A549 (cell line): ENCODE measurements at regions not wholly inside any gene's neighbourhood (a gene's known extent, or its start where the extent isn't known, plus 50 kb on each side); places are given as distances from the start of the nearest gene placed in this dataset.
"Not testable (repeated sequence)": the region's sequence is repeated elsewhere in the genome, so short reads cannot be mapped to it uniquely, and the experiment has no call there.

Experiments
- ATAC-seq, 2 experiments: fragments of 200-7000 bp in 1 of 2; fragments of >200 bp in 1 of 2; cut with Nextera tagmentation in 1 of 2; cut with Tn5 transposase in 1 of 2; 3 replicates each; pipeline versions ENCODE4 v1.8.0 to v1.9.1; 2018 to 2020; ENCODE audit warnings: mild to moderate bottlenecking in 1 of 2, moderate library complexity in 1 of 2
- CTCF ChIA-PET: fragments of 300-600 bp; sonication (Branson Sonifier 250); formaldehyde crosslinking; extraction: SDS; loops from one replicate; lab custom pipeline; 2021; ENCODE audit warnings: antibody characterized with exemption, inconsistent platforms; lab: Yijun Ruan, JAX
- POLR2A ChIA-PET: fragments of 350-600 bp; formaldehyde crosslinking; extraction: SDS; loops from one replicate; lab custom pipeline; 2021; ENCODE audit warnings: antibody characterized with exemption, inconsistent platforms; lab: Yijun Ruan, JAX
- DNase-seq, 2 experiments: peaks; one replicate each; pipeline versions ENCODE4 v3.0.0 to v3.0.0-alpha.2; 2011 to 2016; ENCODE audit warnings: low read depth in 1 of 2, low spot score in 1 of 2
- FAIRE-seq: peaks from 2 replicates; lab custom pipeline; 2011; peaks lifted over from hg19 to GRCh38; lab: Jason Lieb, UNC
- H3K27ac ChIP-seq, 2 experiments: fragments of >200 bp; sonication (Bioruptor Twin); formaldehyde crosslinking; 3 replicates each; pipeline ENCODE4 v1.5.1; 2016 to 2017
- H3K4me1 ChIP-seq: fragments of >200 bp; sonication (Bioruptor Twin); formaldehyde crosslinking; 3 replicates; pipeline ENCODE4 v1.6.1; 2016
- H3K4me2 ChIP-seq: fragments of >200 bp; sonication (Bioruptor Twin); formaldehyde crosslinking; 3 replicates; pipeline ENCODE4 v1.6.1; 2016
- H3K4me3 ChIP-seq: fragments of >200 bp; sonication (Bioruptor Twin); formaldehyde crosslinking; 3 replicates; pipeline ENCODE4 v1.5.1; 2016
- H3K9me3 ChIP-seq: fragments of >200 bp; sonication (Bioruptor Twin); formaldehyde crosslinking; 3 replicates; pipeline ENCODE4 v1.6.1; 2016
- BHLHE40 ChIP-seq: IDR thresholded peaks from 2 replicates; pipeline ENCODE4 v1.6.1; 2012; ENCODE audit warnings: low read depth, low read length, inconsistent platforms
- CTCF ChIP-seq: fragments of >200 bp; sonication (Bioruptor Twin); formaldehyde crosslinking; IDR thresholded peaks from 3 replicates; pipeline ENCODE4 v1.5.1; 2016
- ELK1 ChIP-seq: fragments of 150-350 bp; IDR thresholded peaks from 2 replicates; pipeline ENCODE4 v1.6.1; 2014; ENCODE audit warnings: low read depth, mild to moderate bottlenecking, low read length
- HOXB13 ChIP-seq: fragments of 250-450 bp; sonication (Bioruptor Pico); IDR thresholded peaks from 2 replicates; pipeline ENCODE4 v1.5.0; 2020; ENCODE audit warnings: low read depth, mild to moderate bottlenecking, moderate library complexity
- PHF8 ChIP-seq: fragments of 200-600 bp; sonication (generic); IDR thresholded peaks from 2 replicates; pipeline ENCODE4 v1.6.1; 2016; ENCODE audit warnings: low read depth, mild to moderate bottlenecking, antibody characterized with exemption, moderate library complexity, borderline replicate concordance
- RAD21 ChIP-seq, 2 experiments: fragments of >200 bp in 1 of 2; sonication (Bioruptor Twin) in 1 of 2; formaldehyde crosslinking in 1 of 2; IDR thresholded peaks in 1 of 2; conservative IDR thresholded peaks in 1 of 2; 2 replicates in 1 of 2; 3 replicates in 1 of 2; pipeline ENCODE4 v1.6.1; 2012 to 2018; ENCODE audit warnings: inconsistent platforms in 1 of 2
- WGBS: methylation state at CpG from one replicate; pipeline ENCODE4 v1.1.6; 2017; ENCODE audit errors: missing lambda C conversion rate; 5-methylcytosine and 5-hydroxymethylcytosine counted together
- TF ChIP-seq, protein P1 (sequence below): fragments of 250-450 bp; sonication (Bioruptor Pico); IDR thresholded peaks from 2 replicates; pipeline ENCODE4 v1.5.0; 2020; ENCODE audit warnings: low read depth, mild to moderate bottlenecking, moderate library complexity
- TF ChIP-seq, protein P2 (sequence below): fragments of >200 bp; sonication (Bioruptor Twin); formaldehyde crosslinking; IDR thresholded peaks from 3 replicates; pipeline ENCODE4 v1.6.1; 2016

DNA sequence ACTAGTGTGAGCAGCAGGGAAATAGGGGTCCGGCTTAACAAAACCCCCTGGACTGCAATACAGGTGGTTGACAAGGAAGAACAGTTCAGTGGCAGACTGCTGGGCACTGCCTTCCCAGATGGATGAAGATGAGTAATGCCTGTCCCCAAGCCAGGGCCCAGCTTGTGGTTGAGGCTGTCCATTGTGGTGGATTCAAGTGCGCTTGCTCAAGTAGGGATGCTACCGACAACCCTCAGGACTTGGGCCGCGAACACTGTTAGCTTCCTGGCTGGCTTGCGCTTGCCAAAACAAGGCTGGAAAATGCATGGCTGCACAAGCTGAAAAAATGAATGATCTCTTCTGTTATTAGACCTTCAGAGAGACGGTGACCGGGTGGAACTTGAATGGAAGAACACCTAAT lies 116.1 kb upstream of the ACBD5 start:
- FAIRE-seq (no peak), DNase-seq (no peak), ATAC-seq (no peak)
- TF ChIP-seq BHLHE40 (no peak), ELK1 (no peak), PHF8 (no peak), HOXB13 (CRISPR knock-in tag) (no peak), CTCF (no peak)
- TF ChIP-seq, protein P1, sequence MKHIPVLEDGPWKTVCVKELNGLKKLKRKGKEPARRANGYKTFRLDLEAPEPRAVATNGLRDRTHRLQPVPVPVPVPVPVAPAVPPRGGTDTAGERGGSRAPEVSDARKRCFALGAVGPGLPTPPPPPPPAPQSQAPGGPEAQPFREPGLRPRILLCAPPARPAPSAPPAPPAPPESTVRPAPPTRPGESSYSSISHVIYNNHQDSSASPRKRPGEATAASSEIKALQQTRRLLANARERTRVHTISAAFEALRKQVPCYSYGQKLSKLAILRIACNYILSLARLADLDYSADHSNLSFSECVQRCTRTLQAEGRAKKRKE (CRISPR knock-in tag) = no peak
- H3K27ac ChIP-seq = no peak overlapping the region
- no peak overlapping the region for H3K4me3 ChIP-seq
- ChIA-PET POLR2A (no interaction called here), CTCF (interaction anchor here (0.7 kb wide), 1 partner anchor 121 kb away, joined by 3 read pairs; no protein-coding TSS in a partner anchor)
- H3K9me3 ChIP-seq = no peaks in the 10 kb centered on the region
- no peaks in the 10 kb centered on the region for H3K4me1 ChIP-seq
- no peak overlapping the region for H3K4me2 ChIP-seq
- WGBS = 91% methylated on average over 7 of the region's 8 CpGs

DNA sequence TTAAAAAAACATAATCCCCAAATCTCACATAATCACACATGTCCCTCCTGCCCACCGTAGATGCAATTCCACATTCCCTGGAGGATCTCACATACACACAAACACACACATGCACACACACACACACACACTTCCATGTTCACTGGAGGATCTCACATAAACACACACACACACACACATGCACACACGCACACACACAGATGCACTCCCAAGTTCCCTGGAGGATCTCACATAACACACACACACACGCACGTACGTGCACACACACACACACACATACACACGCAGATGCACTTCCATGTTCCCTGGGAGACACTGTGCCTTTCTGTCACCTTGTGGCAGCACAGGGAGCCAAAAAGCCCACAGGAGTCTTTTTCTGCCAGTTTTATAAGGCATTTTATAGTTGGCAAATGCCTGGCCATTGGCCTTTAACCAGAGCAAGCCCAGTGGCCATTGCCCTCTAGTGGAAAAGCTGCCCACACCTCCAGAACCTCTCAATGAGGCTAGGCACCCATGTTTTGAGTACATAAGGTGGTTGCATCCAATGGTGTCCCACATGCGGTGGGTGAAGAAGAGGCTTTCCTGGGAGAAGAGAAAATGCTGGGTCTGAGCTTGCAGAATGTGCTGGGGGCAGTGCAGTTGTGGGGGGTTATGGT lies 115.4 kb upstream of the ACBD5 start:
- H3K4me3 ChIP-seq = no peak overlapping the region
- ATAC-seq = peak in 1 of 2 experiments; percentile 60; a peak in 2 of 6 replicates
- POLR2A ChIA-PET = no interaction called here
- WGBS = 80% methylated on average over 7 of the region's 7 CpGs
- DNase-seq = peak in 1 of 2 experiments; percentile 16
- H3K27ac ChIP-seq = no peak overlapping the region
- no peak for FAIRE-seq
- H3K9me3 ChIP-seq = no peaks in the 10 kb centered on the region
- CTCF ChIA-PET = interaction anchor here (0.7 kb wide), 1 partner anchor 120 kb away, joined by 3 read pairs; no protein-coding TSS in a partner anchor
- no peak overlapping the region for H3K4me2 ChIP-seq
- no peaks in the 10 kb centered on the region for H3K4me1 ChIP-seq
- TF ChIP-seq, protein P2, sequence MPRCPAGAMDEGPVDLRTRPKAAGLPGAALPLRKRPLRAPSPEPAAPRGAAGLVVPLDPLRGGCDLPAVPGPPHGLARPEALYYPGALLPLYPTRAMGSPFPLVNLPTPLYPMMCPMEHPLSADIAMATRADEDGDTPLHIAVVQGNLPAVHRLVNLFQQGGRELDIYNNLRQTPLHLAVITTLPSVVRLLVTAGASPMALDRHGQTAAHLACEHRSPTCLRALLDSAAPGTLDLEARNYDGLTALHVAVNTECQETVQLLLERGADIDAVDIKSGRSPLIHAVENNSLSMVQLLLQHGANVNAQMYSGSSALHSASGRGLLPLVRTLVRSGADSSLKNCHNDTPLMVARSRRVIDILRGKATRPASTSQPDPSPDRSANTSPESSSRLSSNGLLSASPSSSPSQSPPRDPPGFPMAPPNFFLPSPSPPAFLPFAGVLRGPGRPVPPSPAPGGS = no peak
- peak; percentile 16 to 34; a peak in 2 of 5 replicates for TF ChIP-seq RAD21 (conservative IDR thresholded peaks at IDR 0.05 in 1 of 2, IDR thresholded peaks at IDR 0.05 in 1 of 2)

GRCh38 chr10:27354643-27355270 lies 114.2 kb upstream of the ACBD5 start:
- H3K9me3 ChIP-seq, ATAC-seq, H3K4me1 ChIP-seq, DNase-seq, H3K4me2 ChIP-seq, CTCF ChIA-PET, H3K27ac ChIP-seq, POLR2A ChIA-PET, FAIRE-seq, H3K4me3 ChIP-seq: not testable (repeated sequence)
- 68% methylated on average over 11 of the region's 11 CpGs for WGBS

- H3K9me3 ChIP-seq, FAIRE-seq, H3K27ac ChIP-seq, H3K4me2 ChIP-seq, CTCF ChIA-PET, POLR2A ChIA-PET, DNase-seq, ATAC-seq, H3K4me3 ChIP-seq, H3K4me1 ChIP-seq: not testable (repeated sequence)
- WGBS = 37% methylated on average over 5 of the region's 5 CpGs
These were observed 113.5 kb upstream of the ACBD5 start for GRCh38 chr10:27354100-27354499.
